Testis (tissue), 2 donors: ENCODE measurements at regions not wholly inside any gene's neighbourhood (a gene's known extent, or its start where the extent isn't known, plus 50 kb on each side); places are given as distances from the start of the nearest gene placed in this dataset.
"Not testable (repeated sequence)": the region's sequence is repeated elsewhere in the genome, so short reads cannot be mapped to it uniquely, and the experiment has no call there.

Source experiments
- CTCF ChIP-seq, 3 experiments: fragments of 450-650 bp in 2 of 3; fragments of 200-600 bp in 1 of 3; sonication (generic) in 1 of 3; IDR thresholded peaks; one replicate each; pipeline ENCODE4 v1.5.1; 2016 to 2019; ENCODE audit warnings: antibody characterized with exemption in 3 of 3, mild to moderate bottlenecking in 2 of 3, moderate library complexity in 1 of 3
- POLR2A ChIP-seq: fragments of 450-650 bp; IDR thresholded peaks from one replicate; pipeline ENCODE4 v1.6.1; 2017; ENCODE audit warnings: antibody characterized with exemption, mild to moderate bottlenecking, moderate library complexity

GRCh38 chr2:91427148-91427547, 2735.7 kb downstream of the RPIA start:
- TF ChIP-seq POLR2A; CTCF (IDR thresholded peaks at IDR 0.05): not testable (repeated sequence)
